GM23248 (cell line): ENCODE measurements at regions not wholly inside any gene's neighbourhood (a gene's known extent, or its start where the extent isn't known, plus 50 kb on each side); places are given as distances from the start of the nearest gene placed in this dataset.

Experiments used
- DNase-seq: peaks from one replicate; pipeline ENCODE4 v3.0.0-alpha.2; 2015
- H2AFZ ChIP-seq: fragments of 200-600 bp; sonication (generic); 2 replicates; pipeline ENCODE4 v1.6.1; 2016; ENCODE audit warnings: antibody characterized with exemption
- H3F3A ChIP-seq: fragments of 200-600 bp; sonication (generic); 2 replicates; pipeline ENCODE4 v1.6.1; 2016; ENCODE audit warnings: mild to moderate bottlenecking, antibody characterized with exemption, mixed run types; ENCODE audit not compliant: insufficient read depth
- H3K27ac ChIP-seq: fragments of 200-600 bp; sonication (generic); 2 replicates; pipeline ENCODE4 v1.5.1; 2016; ENCODE audit warnings: mild to moderate bottlenecking
- H3K27me3 ChIP-seq: fragments of 200-600 bp; sonication (generic); replicated peaks from 2 replicates; pipeline ENCODE4 v1.6.1; 2016; ENCODE audit warnings: mild to moderate bottlenecking; ENCODE audit not compliant: insufficient read depth
- H3K36me3 ChIP-seq: fragments of 200-600 bp; sonication (generic); 2 replicates; pipeline ENCODE4 v1.6.1; 2016; ENCODE audit warnings: low read depth, mild to moderate bottlenecking
- H3K4me1 ChIP-seq: fragments of 200-600 bp; sonication (generic); 2 replicates; pipeline ENCODE4 v1.6.1; 2016; ENCODE audit warnings: mild to moderate bottlenecking; ENCODE audit not compliant: insufficient read depth
- H3K4me2 ChIP-seq: fragments of 200-600 bp; sonication (generic); one replicate; pipeline ENCODE4 v1.6.1; 2016; ENCODE audit warnings: mild to moderate bottlenecking; ENCODE audit not compliant: unreplicated experiment
- H3K4me3 ChIP-seq: fragments of 200-600 bp; sonication (generic); 2 replicates; pipeline ENCODE4 v1.5.1; 2016; ENCODE audit warnings: mild to moderate bottlenecking
- H3K79me2 ChIP-seq: fragments of 200-600 bp; sonication (generic); 2 replicates; pipeline ENCODE4 v1.6.1; 2016; ENCODE audit warnings: mild to moderate bottlenecking; ENCODE audit not compliant: insufficient read depth
- H3K9ac ChIP-seq: fragments of 200-600 bp; sonication (generic); 2 replicates; pipeline ENCODE4 v1.6.1; 2016; ENCODE audit warnings: mild to moderate bottlenecking
- H3K9me2 ChIP-seq: fragments of 200-600 bp; sonication (generic); 2 replicates; pipeline ENCODE4 v1.6.1; 2016; ENCODE audit warnings: mixed run types, mild to moderate bottlenecking, moderate library complexity; ENCODE audit not compliant: insufficient read depth
- H3K9me3 ChIP-seq: fragments of 200-600 bp; sonication (generic); one replicate; pipeline ENCODE4 v1.6.1; 2017; ENCODE audit warnings: low read depth
- H4K20me1 ChIP-seq: fragments of 200-600 bp; sonication (generic); 2 replicates; pipeline ENCODE4 v1.6.0; 2016; ENCODE audit not compliant: insufficient read depth
- EZH2 ChIP-seq: fragments of 200-600 bp; sonication (generic); IDR thresholded peaks from 2 replicates; pipeline ENCODE4 v1.6.1; 2018; ENCODE audit warnings: antibody characterized with exemption, mild to moderate bottlenecking; ENCODE audit not compliant: insufficient read depth, poor library complexity, severe bottlenecking
- EZH2phosphoT487 ChIP-seq: fragments of 200-600 bp; sonication (generic); IDR thresholded peaks from 2 replicates; pipeline ENCODE4 v1.6.1; 2018; ENCODE audit warnings: antibody characterized with exemption, moderate library complexity, mild to moderate bottlenecking, low read depth; ENCODE audit not compliant: insufficient read depth
- WGBS, 2 experiments: methylation state at CpG; one replicate each; pipeline ENCODE4 v1.1.6; 2015 to 2017; ENCODE audit warnings: low lambda C conversion rate in 2 of 2, low coverage in 1 of 2; ENCODE audit errors: missing lambda C conversion rate in 2 of 2; 5-methylcytosine and 5-hydroxymethylcytosine counted together
- in situ Hi-C: fragments of 300-500 bp; cut with MboI; formaldehyde crosslinking; loops from 2 replicates; pipeline ENCODE4 v1.15.0; 2020

GRCh38 chr17:72360386-72360940 is 239.6 kb downstream of the SOX9 start:
- Histone ChIP-seq H3K27ac (no peak overlapping the region), H3F3A (peaks cover 38% of the 10 kb centered on the region), H3K4me3 (no peak overlapping the region), H3K9me2 (no peaks in the 10 kb centered on the region), H2AFZ (no peak overlapping the region), H3K9me3 (no peaks in the 10 kb centered on the region), H3K27me3 (no peaks in the 10 kb centered on the region), H3K4me1 (peaks cover 39% of the 10 kb centered on the region), H3K36me3 (no peaks in the 10 kb centered on the region), H3K4me2 (no peak overlapping the region), H3K79me2 (no peaks in the 10 kb centered on the region), H4K20me1 (no peaks in the 10 kb centered on the region), H3K9ac (no peak overlapping the region)
- no peak for DNase-seq
- TF ChIP-seq EZH2 (no peak), EZH2phosphoT487 (no peak)
- in situ Hi-C loops: no loop called here
- WGBS, 2 experiments: 88 to 92% methylated on average over 6 of the region's 6 CpGs

- no peak overlapping the region for H3K4me3 ChIP-seq
- peak overlapping the region; percentile 5; the same call in 1 of the 2 replicates for H3K9ac ChIP-seq
- peaks cover 38% of the 10 kb centered on the region for H3F3A ChIP-seq
- no peaks in the 10 kb centered on the region for H3K9me2 ChIP-seq
- peaks cover 39% of the 10 kb centered on the region for H3K4me1 ChIP-seq
- no peaks in the 10 kb centered on the region for H4K20me1 ChIP-seq
- no peak for DNase-seq
- H3K27me3 ChIP-seq: no peaks in the 10 kb centered on the region
- H3K9me3 ChIP-seq: no peaks in the 10 kb centered on the region
- no peaks in the 10 kb centered on the region for H3K36me3 ChIP-seq
- WGBS, 2 experiments: 97% methylated on average over 6 of the region's 6 CpGs
- H3K4me2 ChIP-seq: peak overlapping the region; percentile 52
- in situ Hi-C loops: no loop called here
- H3K79me2 ChIP-seq: no peaks in the 10 kb centered on the region
- H2AFZ ChIP-seq: no peak overlapping the region
- peak overlapping the region; percentile 74 for H3K27ac ChIP-seq
- TF ChIP-seq EZH2: no peak
- TF ChIP-seq EZH2phosphoT487: no peak
Observed at GRCh38 chr17:72361892-72362291, 241.1 kb downstream of the SOX9 start.

- Histone ChIP-seq H3K4me3 (no peak overlapping the region), H3K9ac (peak overlapping the region; percentile 63), H4K20me1 (no peaks in the 10 kb centered on the region), H3K9me2 (no peaks in the 10 kb centered on the region), H3K4me2 (peak overlapping the region; percentile 52), H3K79me2 (no peaks in the 10 kb centered on the region), H3K27ac (peak overlapping the region; percentile 74), H3K9me3 (no peaks in the 10 kb centered on the region), H3K4me1 (peaks cover 39% of the 10 kb centered on the region), H3K27me3 (no peaks in the 10 kb centered on the region), H3F3A (peaks cover 35% of the 10 kb centered on the region), H2AFZ (no peak overlapping the region), H3K36me3 (no peaks in the 10 kb centered on the region)
- in situ Hi-C loops: no loop called here
- WGBS, 2 experiments: 17 to 18% methylated on average over 8 to 9 of the region's 9 CpGs
- 0 out of 2 replicates have a peak, but pooled peaks have one; percentile 71 for TF ChIP-seq EZH2phosphoT487
- no peak for TF ChIP-seq EZH2
- peak; percentile 93 for DNase-seq
Observed at GRCh38 chr17:72362376-72363088, 241.7 kb downstream of the SOX9 start.

- peak overlapping the region; percentile 74 for H3K27ac ChIP-seq
- H3K79me2 ChIP-seq: no peaks in the 10 kb centered on the region
- DNase-seq: peak; percentile 45
- H3K9ac ChIP-seq: peak overlapping the region; percentile 63
- WGBS, 2 experiments: 6 to 12% methylated on average over 6 of the region's 6 CpGs
- H3K9me3 ChIP-seq: no peaks in the 10 kb centered on the region
- peaks cover 29% of the 10 kb centered on the region for H3F3A ChIP-seq
- no peaks in the 10 kb centered on the region for H3K36me3 ChIP-seq
- H3K4me2 ChIP-seq: peak overlapping the region; percentile 52
- H3K4me3 ChIP-seq: no peak overlapping the region
- no peak for TF ChIP-seq EZH2
- no peak for TF ChIP-seq EZH2phosphoT487
- no peaks in the 10 kb centered on the region for H3K27me3 ChIP-seq
- no peaks in the 10 kb centered on the region for H4K20me1 ChIP-seq
- peaks cover 38% of the 10 kb centered on the region for H3K4me1 ChIP-seq
- in situ Hi-C loops: no loop called here
- H2AFZ ChIP-seq: no peak overlapping the region
- no peaks in the 10 kb centered on the region for H3K9me2 ChIP-seq
Observed at GRCh38 chr17:72363089-72363610, 242.3 kb downstream of the SOX9 start.
